Stimulated activated CD8-positive, alpha-beta memory T cell treated with anti-CD3 and anti-CD28 coated beads, Interleukin-4, amount 100 ng/mL, for 24 hours (primary cell): ENCODE measurements at regions not wholly inside any gene's neighbourhood (a gene's known extent, or its start where the extent isn't known, plus 50 kb on each side); places are given as distances from the start of the nearest gene placed in this dataset.

Source experiments
- DNase-seq: peaks from one replicate; pipeline ENCODE4 v3.0.0-alpha.2; 2020; ENCODE audit warnings: low read depth

GRCh38 chr13:109516186-109516585 is 270.2 kb downstream of the IRS2 start:
- no peak for DNase-seq

- DNase-seq: no peak
Observed at GRCh38 chr13:109510013-109510412, 276.4 kb downstream of the IRS2 start.

- no peak for DNase-seq
Observed at GRCh38 chr13:109509154-109509900, 277.1 kb downstream of the IRS2 start.

- no peak for DNase-seq
Observed at GRCh38 chr13:109500146-109500773, 286.1 kb downstream of the IRS2 start.

- DNase-seq: no peak
Observed at GRCh38 chr13:109497917-109498316, 288.5 kb downstream of the IRS2 start.

GRCh38 chr13:109496216-109496615 is 290.2 kb downstream of the IRS2 start:
- DNase-seq: no peak

- DNase-seq: no peak
Observed at GRCh38 chr13:109494925-109495369, 291.4 kb downstream of the IRS2 start.

- no peak for DNase-seq
Observed at GRCh38 chr13:109485136-109485794, 301.1 kb downstream of the IRS2 start.

- DNase-seq: no peak
Observed at GRCh38 chr13:109483284-109483683, 303.1 kb downstream of the IRS2 start.

GRCh38 chr13:109481040-109481439 is 305.3 kb downstream of the IRS2 start:
- DNase-seq: no peak

- DNase-seq: no peak
Observed at GRCh38 chr13:109480011-109480955, 306.1 kb downstream of the IRS2 start.

- DNase-seq: no peak
Observed at GRCh38 chr13:109479534-109479933, 306.8 kb downstream of the IRS2 start.

GRCh38 chr13:109476001-109476400 is 310.4 kb downstream of the IRS2 start:
- no peak for DNase-seq

- no peak for DNase-seq
Observed at GRCh38 chr13:109468123-109468522, 318.3 kb downstream of the IRS2 start.

- DNase-seq: no peak
Observed at GRCh38 chr13:109465148-109465547, 321.2 kb downstream of the IRS2 start.

GRCh38 chr13:109454167-109454917 is 332.0 kb downstream of the IRS2 start:
- no peak for DNase-seq

GRCh38 chr13:109451726-109452125 is 334.7 kb downstream of the IRS2 start:
- no peak for DNase-seq

- DNase-seq: no peak
Observed at GRCh38 chr13:109448629-109449028, 337.8 kb downstream of the IRS2 start.

- DNase-seq: no peak
Observed at GRCh38 chr13:109447667-109448066, 338.7 kb downstream of the IRS2 start.

- DNase-seq: no peak
Observed at GRCh38 chr13:109440320-109440719, 346.1 kb downstream of the IRS2 start.

- no peak for DNase-seq
Observed at GRCh38 chr13:109439813-109440212, 346.6 kb downstream of the IRS2 start.
